K562 (cell line): ENCODE measurements at regions not wholly inside any gene's neighbourhood (a gene's known extent, or its start where the extent isn't known, plus 50 kb on each side); places are given as distances from the start of the nearest gene placed in this dataset.

Experiments
- BCLAF1 ChIP-seq, 2 experiments: fragments of 450-650 bp in 1 of 2; IDR thresholded peaks; 2 replicates each; pipeline ENCODE4 v1.6.1; 2011 to 2017; ENCODE audit warnings: low read depth in 2 of 2, antibody characterized with exemption in 1 of 2, borderline replicate concordance in 1 of 2, low read length in 1 of 2, mild to moderate bottlenecking in 1 of 2, mixed read lengths in 1 of 2; ENCODE audit not compliant: control insufficient read depth in 1 of 2
- FOXO4 ChIP-seq: fragments of 450-650 bp; formaldehyde crosslinking; IDR thresholded peaks from 2 replicates; pipeline ENCODE4 v1.4.0; 2020; ENCODE audit warnings: mild to moderate bottlenecking, moderate library complexity
- GABPA ChIP-seq: fragments of 200-800 bp; sonication (Bioruptor generic); conservative IDR thresholded peaks from 2 replicates; pipeline ENCODE4 v1.6.1; 2016; ENCODE audit warnings: low read depth, missing genetic modification characterization, missing compliant biosample characterization
- HDAC6 ChIP-seq: IDR thresholded peaks from 2 replicates; pipeline ENCODE4 v1.6.1; 2012; ENCODE audit warnings: low read depth, mild to moderate bottlenecking, control low read depth, inconsistent platforms, low read length, moderate library complexity
- MYC ChIP-seq, 2 experiments: fragments of 250-450 bp in 1 of 2; sonication (Bioruptor Pico) in 1 of 2; IDR thresholded peaks; 2 replicates each; pipeline versions ENCODE4 v1.5.1 to v1.6.1; 2012 to 2021; ENCODE audit warnings: low read depth in 2 of 2, borderline replicate concordance in 1 of 2, improper control_type of control experiment in 1 of 2, low read length in 1 of 2, mild to moderate bottlenecking in 1 of 2, moderate library complexity in 1 of 2
- PCBP1 ChIP-seq: fragments of 200-400 bp; formaldehyde crosslinking; IDR thresholded peaks from 2 replicates; pipeline ENCODE4 v1.6.1; 2018; ENCODE audit warnings: mild to moderate bottlenecking, low read depth, low read length; ENCODE audit not compliant: poor library complexity, severe bottlenecking
- REST ChIP-seq, 2 experiments: fragments of 450-650 bp; formaldehyde crosslinking in 1 of 2; IDR thresholded peaks; 2 replicates each; pipeline versions ENCODE4 v1.4.0 to v1.6.1; 2014 to 2020; ENCODE audit warnings: mild to moderate bottlenecking in 2 of 2, borderline replicate concordance in 1 of 2, low read depth in 1 of 2
- SRF ChIP-seq, 2 experiments: fragments of 250-450, 450-650 bp in 1 of 2; sonication (Bioruptor Pico) in 1 of 2; sonication (generic) in 1 of 2; formaldehyde crosslinking; IDR thresholded peaks; 2 replicates each; pipeline versions ENCODE4 v1.5.0 to v1.5.1; 2020 to 2022; ENCODE audit warnings: mild to moderate bottlenecking in 1 of 2, missing genetic modification reagents in 1 of 2
- ZNF408 ChIP-seq: fragments of 250-450 bp; sonication (Bioruptor Pico); IDR thresholded peaks from 2 replicates; pipeline ENCODE4 v1.4.0; 2020; ENCODE audit warnings: low read depth, mild to moderate bottlenecking, moderate library complexity

GRCh38 chr11:103585401-103585800 lies 451.0 kb upstream of the DDI1 start:
- TF ChIP-seq HDAC6, result no peak
- no peak for TF ChIP-seq PCBP1
- TF ChIP-seq BCLAF1 (IDR thresholded peaks at IDR 0.05; ENCODE audit: borderline replicate concordance in 1 of 2, control insufficient read depth in 1 of 2, low read depth in 2 of 2, low read length in 1 of 2), result no peak
- TF ChIP-seq ZNF408, result no peak
- no peak for TF ChIP-seq SRF (CRISPR knock-in tag; IDR thresholded peaks at IDR 0.05)
- TF ChIP-seq GABPA (tag), result no peak
- no peak for TF ChIP-seq FOXO4 (CRISPR knock-in tag)
- no peak for TF ChIP-seq MYC (IDR thresholded peaks at IDR 0.05; ENCODE audit: low read depth, low read length)
- TF ChIP-seq MYC (CRISPR knock-in tag; IDR thresholded peaks at IDR 0.05; ENCODE audit: borderline replicate concordance, low read depth), result no peak
- TF ChIP-seq REST (IDR thresholded peaks at IDR 0.05; ENCODE audit: borderline replicate concordance), result no peak
- no peak for TF ChIP-seq REST (CRISPR knock-in tag; IDR thresholded peaks at IDR 0.05; ENCODE audit: low read depth)
